Putamen (tissue), 1 donor: ENCODE measurements at regions not wholly inside any gene's neighbourhood (a gene's known extent, or its start where the extent isn't known, plus 50 kb on each side); places are given as distances from the start of the nearest gene placed in this dataset.
A peak's percentile ranks its signal among the peaks of the same experiment; 100 is the strongest.
"Not testable (repeated sequence)": the region's sequence is repeated elsewhere in the genome, so short reads cannot be mapped to it uniquely, and the experiment has no call there.

Source experiments
- DNase-seq: peaks from one replicate; pipeline ENCODE4 v3.0.0-alpha.2; 2016; ENCODE audit warnings: low spot score

- DNase-seq = no peak
Observed at GRCh38 chr15:49706805-49707204, 86.0 kb downstream of the DTWD1 start.

- DNase-seq = no peak
Observed at GRCh38 chr15:49707598-49707997, 86.8 kb downstream of the DTWD1 start.

DNA sequence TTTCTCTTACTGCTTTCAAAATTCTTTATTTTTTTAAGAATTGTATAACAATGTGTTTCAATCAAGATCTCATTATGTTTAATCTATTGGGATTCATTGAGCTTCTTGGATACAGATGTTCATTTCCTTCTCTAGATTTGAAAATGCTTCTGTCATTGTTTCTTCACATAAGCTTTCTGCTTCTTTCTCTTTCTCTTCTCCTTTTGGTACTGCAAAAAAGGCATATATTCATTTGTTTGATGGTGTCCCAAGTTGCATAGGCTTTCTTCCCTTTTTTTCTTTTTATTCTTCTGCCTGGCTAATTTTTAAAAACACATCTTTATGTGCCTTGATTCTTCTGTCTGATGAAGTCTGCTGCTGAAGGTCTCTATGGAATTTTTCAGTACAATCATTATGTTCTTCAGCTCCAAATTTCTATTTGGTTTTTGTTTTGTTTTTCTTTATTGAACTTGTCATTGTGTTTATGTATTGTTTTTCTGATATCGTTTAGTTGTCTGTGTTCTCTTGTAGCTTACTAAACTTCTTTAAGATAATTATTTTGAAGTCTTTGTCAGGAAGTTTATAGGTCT, 88.9 kb downstream of the DTWD1 start:
- DNase-seq = no peak

GRCh38 chr15:49712162-49712561, 91.3 kb downstream of the DTWD1 start:
- DNase-seq = no peak

GRCh38 chr15:49712846-49713450, 92.1 kb downstream of the DTWD1 start:
- no peak for DNase-seq

- DNase-seq = no peak
Observed at GRCh38 chr15:49715211-49715610, 94.4 kb downstream of the DTWD1 start.

GRCh38 chr15:49715701-49716100, 94.9 kb downstream of the DTWD1 start:
- no peak for DNase-seq

- DNase-seq = peak; percentile 20
Observed at GRCh38 chr15:49718234-49718633, 97.4 kb downstream of the DTWD1 start.

DNA sequence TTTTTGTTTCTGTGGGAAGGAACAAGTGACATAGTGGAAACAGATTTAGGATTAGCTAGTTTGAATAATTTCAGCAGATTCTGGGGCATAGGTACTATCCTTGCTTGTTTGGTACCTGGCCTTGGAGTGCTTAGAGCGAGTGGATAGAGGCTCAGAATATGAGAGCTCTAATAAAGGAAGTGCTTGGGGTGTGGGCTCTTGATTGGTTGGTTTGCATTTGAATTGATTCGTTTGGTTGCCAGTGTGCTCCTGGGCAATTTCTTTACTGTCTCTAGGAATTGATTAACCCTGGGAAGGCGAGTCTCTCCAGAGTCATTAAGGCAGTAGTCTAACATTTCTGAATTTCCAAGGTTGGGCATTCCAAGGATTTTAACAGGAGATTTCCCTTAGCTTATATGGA, 98.0 kb downstream of the DTWD1 start:
- DNase-seq = no peak

GRCh38 chr15:49720261-49720660, 99.4 kb downstream of the DTWD1 start:
- DNase-seq = no peak

GRCh38 chr15:49721091-49721490, 100.2 kb downstream of the DTWD1 start:
- DNase-seq = no peak

DNA sequence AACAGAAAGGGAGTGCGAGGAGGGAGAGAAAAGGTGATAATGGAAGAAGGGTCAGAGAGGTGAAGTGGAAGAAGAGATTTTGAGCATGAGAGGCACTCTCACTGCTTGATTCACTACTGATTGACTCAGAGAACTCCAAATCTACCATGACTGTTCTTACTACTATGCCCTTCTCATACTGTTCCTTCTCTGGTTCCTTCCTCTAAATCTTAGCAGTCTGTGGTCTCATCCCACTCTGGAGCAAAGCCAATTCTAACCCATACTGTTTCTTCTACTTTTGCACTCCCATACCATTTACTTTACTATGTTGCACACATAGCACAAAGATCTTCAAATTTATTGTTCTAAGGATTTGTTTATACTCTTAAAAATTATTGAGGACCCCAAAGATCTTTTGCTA, 100.8 kb downstream of the DTWD1 start:
- DNase-seq = no peak

- no peak for DNase-seq
Observed at GRCh38 chr15:49723981-49724380, 103.1 kb downstream of the DTWD1 start.

DNA sequence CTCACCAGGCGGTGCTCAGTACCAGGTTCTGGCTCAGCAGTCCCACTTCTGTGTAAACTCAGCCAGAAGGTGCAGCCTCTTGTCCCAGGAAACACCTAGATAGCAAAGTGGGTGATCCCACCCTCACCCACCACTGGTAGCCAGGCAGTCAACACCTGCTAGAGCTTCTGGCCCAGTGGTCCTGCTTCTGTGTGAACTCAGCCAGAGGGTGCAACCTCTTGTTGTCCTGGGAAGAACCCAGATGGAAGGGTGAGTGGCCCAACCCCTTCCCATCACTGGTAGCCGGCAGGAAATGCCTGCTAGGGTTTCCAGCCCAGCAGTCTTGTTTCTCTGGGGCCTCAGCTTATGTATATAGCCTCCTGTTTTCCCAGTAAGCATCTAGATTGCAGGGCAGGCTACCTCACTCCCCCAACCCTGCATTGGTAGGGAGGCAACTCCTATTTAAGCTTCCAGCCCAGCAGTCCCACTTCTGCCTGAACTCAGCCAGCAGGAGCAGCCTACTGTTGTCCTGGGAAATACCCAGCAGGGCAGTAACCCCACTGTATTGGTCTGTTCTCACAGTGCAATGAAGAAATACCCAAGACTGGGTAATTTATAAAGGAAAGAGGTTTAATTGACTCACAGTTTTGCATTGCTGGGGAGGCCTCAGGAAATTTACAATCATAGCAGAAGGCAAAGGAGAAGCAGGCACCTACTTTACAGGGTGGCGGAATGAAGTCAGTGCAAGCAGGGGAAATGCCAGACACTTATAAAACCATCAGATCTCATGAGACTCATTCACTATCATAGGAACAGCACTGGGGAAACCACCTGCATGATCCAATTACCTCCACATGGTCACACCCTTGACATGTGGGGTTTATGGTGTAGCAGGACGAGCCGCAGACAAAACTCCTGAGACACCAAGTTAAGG, 110.6 kb downstream of the DTWD1 start:
- no peak for DNase-seq

- not testable (repeated sequence) for DNase-seq
Observed at GRCh38 chr15:49732109-49732508, 111.3 kb downstream of the DTWD1 start.

DNA sequence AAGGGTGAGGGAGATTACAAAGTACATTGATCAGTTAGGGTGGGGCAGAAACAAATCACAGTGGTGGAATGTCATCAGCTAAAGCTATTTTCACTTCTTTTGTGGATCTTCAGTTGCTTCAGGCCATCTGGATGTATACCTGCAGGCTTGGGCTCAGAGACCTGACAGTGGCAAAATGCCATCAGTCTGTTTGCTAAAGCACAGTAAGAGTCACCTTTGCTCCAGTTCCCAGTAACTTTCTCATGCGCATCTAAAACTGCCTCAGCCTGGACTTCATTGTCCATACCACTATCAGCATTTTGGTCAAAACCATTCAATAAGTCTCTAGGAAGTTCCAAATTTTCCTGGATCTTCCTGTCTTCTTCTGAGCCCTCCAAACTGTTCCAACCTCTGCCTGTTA, 113.2 kb downstream of the DTWD1 start:
- not testable (repeated sequence) for DNase-seq

GRCh38 chr15:49734831-49735508, 114.1 kb downstream of the DTWD1 start:
- DNase-seq = no peak

DNA sequence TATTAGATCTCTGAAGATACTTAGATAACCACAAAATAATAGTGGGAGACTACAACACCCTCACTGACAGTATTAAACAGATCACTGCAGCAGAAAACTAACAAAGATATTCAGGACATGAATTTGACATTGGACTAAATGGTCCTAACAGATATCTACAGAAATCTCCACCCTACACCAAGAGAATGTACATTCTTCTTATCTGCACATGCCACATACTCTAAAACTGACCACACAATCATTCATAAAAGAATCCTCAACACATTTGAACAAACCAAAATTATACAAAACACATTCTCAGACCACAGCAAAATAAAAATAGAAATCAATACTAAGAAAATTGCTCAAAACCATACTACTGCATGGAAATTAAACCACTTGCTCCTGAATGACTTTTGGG, 116.3 kb downstream of the DTWD1 start:
- no peak for DNase-seq

DNA sequence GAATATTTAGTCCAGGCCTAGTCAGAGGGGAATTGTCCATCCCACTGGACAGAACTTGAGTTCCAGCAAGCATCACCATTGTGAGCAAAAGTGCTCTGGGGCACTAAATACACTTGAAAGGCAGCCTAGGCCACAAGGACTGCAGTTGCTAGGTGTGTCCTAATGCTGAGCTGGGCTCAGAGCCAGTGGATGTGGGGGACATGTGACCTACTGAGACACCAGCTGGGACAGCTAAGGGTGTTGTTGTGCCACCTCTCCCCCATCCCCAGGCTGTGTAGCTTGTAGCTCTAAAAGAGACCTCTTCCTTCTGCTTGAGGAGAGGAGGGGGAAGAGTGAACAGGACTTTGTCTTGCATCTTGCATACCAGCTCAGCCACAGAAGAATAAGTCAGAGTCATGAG, 120.9 kb downstream of the DTWD1 start:
- DNase-seq = no peak

- no peak for DNase-seq
Observed at GRCh38 chr15:49742381-49742780, 121.5 kb downstream of the DTWD1 start.

DNA sequence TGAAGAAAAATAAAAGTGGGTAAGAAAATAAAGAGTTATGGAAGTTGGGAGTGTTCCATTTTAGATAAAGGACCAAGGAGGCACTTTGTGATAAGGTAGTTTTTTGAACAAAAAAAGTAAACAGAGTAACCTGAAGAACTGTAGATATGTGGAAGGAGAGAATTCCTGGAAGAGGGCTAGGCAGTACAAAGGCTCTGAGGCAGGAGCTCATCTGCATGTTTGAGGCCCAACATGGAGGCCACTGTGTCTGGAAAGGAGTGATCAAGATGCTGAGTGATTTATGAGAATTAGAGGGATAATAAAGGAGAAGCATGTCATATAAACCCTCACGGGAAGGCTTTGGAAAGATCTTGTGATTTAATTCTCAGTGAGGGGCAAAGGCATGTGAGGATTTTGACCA, 126.5 kb downstream of the DTWD1 start:
- DNase-seq = no peak

DNA sequence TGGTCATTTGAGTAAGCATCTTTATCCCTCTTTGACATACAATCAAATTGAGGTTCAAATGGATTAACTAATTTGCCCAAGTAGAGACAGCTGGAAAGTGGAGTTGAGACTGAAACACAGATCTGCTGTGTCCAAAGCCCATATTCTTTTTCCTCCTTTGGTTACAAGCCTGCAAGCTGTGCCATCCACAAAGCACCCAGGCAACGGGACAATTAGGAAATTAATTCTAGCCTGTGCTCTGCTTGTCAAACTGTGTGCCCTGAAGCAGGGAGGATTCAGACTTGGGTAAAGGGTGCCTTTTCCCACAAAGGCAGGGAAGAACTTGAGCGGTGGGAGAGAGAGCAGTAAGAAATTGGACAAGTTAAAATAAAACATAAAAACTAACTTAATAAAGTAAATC, 127.9 kb downstream of the DTWD1 start:
- peak; percentile 4 for DNase-seq

GRCh38 chr15:49750553-49750952, 129.7 kb downstream of the DTWD1 start:
- no peak for DNase-seq
